ENCODE measurements at regions not wholly inside any gene's neighbourhood (a gene's known extent, or its start where the extent isn't known, plus 50 kb on each side); places are given as distances from the start of the nearest gene placed in this dataset.

GRCh38 chr22:27292542-27293299, 508.8 kb downstream of the MN1 start:
- no peak for DNase-seq (ENCODE audit: low spot score)

GRCh38 chr22:27293721-27294445, 507.7 kb downstream of the MN1 start:
- no peak for DNase-seq (ENCODE audit: low spot score)

- DNase-seq (ENCODE audit: low spot score), result no peak
These were observed 506.5 kb downstream of the MN1 start for GRCh38 chr22:27295040-27295439.

GRCh38 chr22:27295605-27296004, 506.0 kb downstream of the MN1 start:
- DNase-seq (ENCODE audit: low spot score), result no peak

- no peak for DNase-seq (ENCODE audit: low spot score)
These were observed 505.4 kb downstream of the MN1 start for GRCh38 chr22:27296091-27296675.

- DNase-seq (ENCODE audit: low spot score), result no peak
These were observed 504.4 kb downstream of the MN1 start for GRCh38 chr22:27297125-27297524.

GRCh38 chr22:27298332-27298731, 503.2 kb downstream of the MN1 start:
- no peak for DNase-seq (ENCODE audit: low spot score)

GRCh38 chr22:27298742-27299141, 502.8 kb downstream of the MN1 start:
- DNase-seq (ENCODE audit: low spot score), result no peak

GRCh38 chr22:27299181-27300085, 502.1 kb downstream of the MN1 start:
- DNase-seq (ENCODE audit: low spot score), result no peak

- DNase-seq (ENCODE audit: low spot score), result no peak
These were observed 500.8 kb downstream of the MN1 start for GRCh38 chr22:27300536-27301285.

GRCh38 chr22:27302501-27302900, 499.1 kb downstream of the MN1 start:
- DNase-seq (ENCODE audit: low spot score), result no peak

- no peak for DNase-seq (ENCODE audit: low spot score)
These were observed 497.8 kb downstream of the MN1 start for GRCh38 chr22:27303718-27304117.

- no peak for DNase-seq (ENCODE audit: low spot score)
These were observed 494.8 kb downstream of the MN1 start for GRCh38 chr22:27306771-27307170.

GRCh38 chr22:27307545-27308247, 493.9 kb downstream of the MN1 start:
- no peak for DNase-seq (ENCODE audit: low spot score)

GRCh38 chr22:27308513-27308912, 493.0 kb downstream of the MN1 start:
- no peak for DNase-seq (ENCODE audit: low spot score)

- no peak for DNase-seq (ENCODE audit: low spot score)
These were observed 491.9 kb downstream of the MN1 start for GRCh38 chr22:27309697-27310096.

- DNase-seq (ENCODE audit: low spot score), result no peak
These were observed 490.4 kb downstream of the MN1 start for GRCh38 chr22:27310966-27311697.

GRCh38 chr22:27311698-27312550, 489.6 kb downstream of the MN1 start:
- no peak for DNase-seq (ENCODE audit: low spot score)

- no peak for DNase-seq (ENCODE audit: low spot score)
These were observed 489.0 kb downstream of the MN1 start for GRCh38 chr22:27312565-27312964.
